Transverse colon (tissue), 3 donors: ENCODE measurements at regions not wholly inside any gene's neighbourhood (a gene's known extent, or its start where the extent isn't known, plus 50 kb on each side); places are given as distances from the start of the nearest gene placed in this dataset.

Experiments
- CTCF ChIP-seq, 5 experiments: fragments of 200-600 bp in 3 of 5; fragments of 450-650 bp in 2 of 5; sonication (generic) in 3 of 5; IDR thresholded peaks; 1 replicate in 2 of 5; 2 replicates in 3 of 5; pipeline ENCODE4 v1.5.1; 2016 to 2017; ENCODE audit warnings: antibody characterized with exemption in 5 of 5, inconsistent platforms in 3 of 5, mild to moderate bottlenecking in 2 of 5, moderate library complexity in 1 of 5
- EP300 ChIP-seq: sonication (generic); formaldehyde crosslinking; IDR thresholded peaks from one replicate; pipeline ENCODE4 v1.6.1; 2017; ENCODE audit warnings: antibody characterized with exemption, low read depth

GRCh38 chr6:132023490-132023889 is 72.3 kb upstream of the CCN2 start:
- TF ChIP-seq CTCF (IDR thresholded peaks at IDR 0.05) (no peak), EP300 (no peak)
